CD4-positive, CD25-positive, alpha-beta regulatory T cell (primary cell): ENCODE measurements at regions not wholly inside any gene's neighbourhood (a gene's known extent, or its start where the extent isn't known, plus 50 kb on each side); places are given as distances from the start of the nearest gene placed in this dataset.

Experiments used
- ATAC-seq, 2 donors: fragments of 150-1000 bp; cut with Tn5 transposase; one replicate each; pipeline ENCODE4 v1.10.0; 2021; ENCODE audit warnings: low read depth in 2 of 2, moderate number of reproducible peaks in 2 of 2, moderate library complexity in 1 of 2
- DNase-seq, 3 donors: peaks; one replicate each; pipeline versions ENCODE4 v3.0.0 to v3.0.0-alpha.2; 2012 to 2022; ENCODE audit warnings: mixed read lengths in 1 of 3
- H3K27ac ChIP-seq: one replicate; pipeline ENCODE4 v1.7.0; 2013; ENCODE audit warnings: mild to moderate bottlenecking, low read length; ENCODE audit not compliant: insufficient read depth, poor library complexity, severe bottlenecking
- H3K27me3 ChIP-seq: one replicate; pipeline ENCODE4 v1.7.0; 2013; ENCODE audit warnings: low read length; ENCODE audit not compliant: control insufficient read depth, insufficient read depth
- H3K36me3 ChIP-seq: one replicate; pipeline ENCODE4 v1.7.0; 2013; ENCODE audit warnings: mild to moderate bottlenecking, low read length, moderate library complexity; ENCODE audit not compliant: control insufficient read depth, insufficient read depth
- H3K4me1 ChIP-seq: 2 replicates; pipeline ENCODE4 v1.7.0; 2013; ENCODE audit warnings: mild to moderate bottlenecking, low read length; ENCODE audit not compliant: insufficient read depth, control insufficient read depth, poor library complexity, severe bottlenecking
- H3K4me3 ChIP-seq: one replicate; pipeline ENCODE4 v1.7.0; 2013; ENCODE audit warnings: low read depth, mild to moderate bottlenecking, low read length, moderate library complexity
- H3K9me3 ChIP-seq, 2 experiments: 1 replicate in 1 of 2; 2 replicates in 1 of 2; pipeline ENCODE4 v1.7.0; 2013; ENCODE audit warnings: low read length in 2 of 2, mild to moderate bottlenecking in 1 of 2, moderate library complexity in 1 of 2; ENCODE audit not compliant: control insufficient read depth in 2 of 2
- H3K27ac Mint-ChIP-seq, 3 donors: one replicate each; pipeline ENCODE4 v1.8.0; 2020 to 2022; ENCODE audit warnings: mild to moderate bottlenecking in 3 of 3, mixed read lengths in 3 of 3, moderate library complexity in 2 of 3
- H3K27me3 Mint-ChIP-seq: one replicate; pipeline ENCODE4 v1.8.0; 2022; ENCODE audit warnings: mild to moderate bottlenecking, mixed read lengths
- H3K36me3 Mint-ChIP-seq: one replicate; pipeline ENCODE4 v1.8.0; 2020; ENCODE audit warnings: mixed read lengths
- H3K4me1 Mint-ChIP-seq, 4 donors: one replicate each; pipeline ENCODE4 v1.8.0; 2020 to 2022; ENCODE audit warnings: mixed read lengths in 4 of 4, mild to moderate bottlenecking in 1 of 4
- H3K4me3 Mint-ChIP-seq, 4 donors: one replicate each; pipeline ENCODE4 v1.8.0; 2020 to 2022; ENCODE audit warnings: mild to moderate bottlenecking in 4 of 4, mixed read lengths in 4 of 4, moderate library complexity in 3 of 4
- H3K9me3 Mint-ChIP-seq, 7 donors: one replicate each; pipeline ENCODE4 v1.8.0; 2020 to 2022; ENCODE audit warnings: mixed read lengths in 7 of 7, mild to moderate bottlenecking in 3 of 7, moderate library complexity in 2 of 7

DNA sequence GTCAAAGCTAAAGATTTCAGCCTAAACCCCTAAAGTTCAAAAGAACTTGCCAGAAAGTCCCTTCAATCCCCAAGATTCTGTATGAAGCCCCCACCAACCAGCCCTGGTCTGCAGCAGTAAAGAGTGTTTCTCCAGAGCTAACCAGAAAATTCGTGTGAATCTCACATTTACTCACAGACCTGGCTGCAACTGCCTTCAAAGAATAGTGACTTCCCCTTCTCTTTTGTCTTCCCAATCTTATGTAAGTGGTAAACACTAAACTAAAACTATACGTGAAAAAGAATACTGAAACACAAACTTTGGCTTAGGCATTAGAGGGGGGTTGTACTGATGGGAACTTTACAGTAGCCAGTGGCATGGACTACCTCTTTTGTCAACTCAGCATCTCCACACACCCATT is 50.6 kb upstream of the SETBP1 start:
- no peaks in the 10 kb centered on the region for H3K27me3 Mint-ChIP-seq
- H3K27ac Mint-ChIP-seq, result no peak overlapping the region
- H3K4me3 Mint-ChIP-seq, result no peak overlapping the region

More for the DNA sequence above, 50.6 kb upstream of the SETBP1 start:
- no peak for DNase-seq
- Mint-ChIP-seq H3K9me3 (peaks cover 0 to 8% (median 0%) of the 10 kb centered on the region in 7 donors), H3K36me3 (no peaks in the 10 kb centered on the region), H3K4me1 (no peaks in the 10 kb centered on the region)
- Histone ChIP-seq H3K9me3 (no peaks in the 10 kb centered on the region), H3K36me3 (no peaks in the 10 kb centered on the region), H3K4me3 (no peak overlapping the region), H3K27me3 (peaks cover 1% of the 10 kb centered on the region), H3K4me1 (no peaks in the 10 kb centered on the region), H3K27ac (no peak overlapping the region)
- ATAC-seq, result no peak
